ENCODE measurements at regions not wholly inside any gene's neighbourhood (a gene's known extent, or its start where the extent isn't known, plus 50 kb on each side); places are given as distances from the start of the nearest gene placed in this dataset.

GRCh38 chr10:23556727-23557440 lies 118.0 kb downstream of the OTUD1 start:
- no peaks in the 10 kb centered on the region for H3K4me1 Mint-ChIP-seq
- H3K27ac Mint-ChIP-seq, result no peak overlapping the region
- H3K9me3 Mint-ChIP-seq, result peaks cover 16% of the 10 kb centered on the region
- H3K36me3 Mint-ChIP-seq (ENCODE audit: low read depth), result no peaks in the 10 kb centered on the region
- no peak overlapping the region for H3K4me3 Mint-ChIP-seq
- H3K27me3 Mint-ChIP-seq (ENCODE audit: low read depth, poor library complexity), result peaks cover 15% of the 10 kb centered on the region
- TF ChIP-seq, protein P1, sequence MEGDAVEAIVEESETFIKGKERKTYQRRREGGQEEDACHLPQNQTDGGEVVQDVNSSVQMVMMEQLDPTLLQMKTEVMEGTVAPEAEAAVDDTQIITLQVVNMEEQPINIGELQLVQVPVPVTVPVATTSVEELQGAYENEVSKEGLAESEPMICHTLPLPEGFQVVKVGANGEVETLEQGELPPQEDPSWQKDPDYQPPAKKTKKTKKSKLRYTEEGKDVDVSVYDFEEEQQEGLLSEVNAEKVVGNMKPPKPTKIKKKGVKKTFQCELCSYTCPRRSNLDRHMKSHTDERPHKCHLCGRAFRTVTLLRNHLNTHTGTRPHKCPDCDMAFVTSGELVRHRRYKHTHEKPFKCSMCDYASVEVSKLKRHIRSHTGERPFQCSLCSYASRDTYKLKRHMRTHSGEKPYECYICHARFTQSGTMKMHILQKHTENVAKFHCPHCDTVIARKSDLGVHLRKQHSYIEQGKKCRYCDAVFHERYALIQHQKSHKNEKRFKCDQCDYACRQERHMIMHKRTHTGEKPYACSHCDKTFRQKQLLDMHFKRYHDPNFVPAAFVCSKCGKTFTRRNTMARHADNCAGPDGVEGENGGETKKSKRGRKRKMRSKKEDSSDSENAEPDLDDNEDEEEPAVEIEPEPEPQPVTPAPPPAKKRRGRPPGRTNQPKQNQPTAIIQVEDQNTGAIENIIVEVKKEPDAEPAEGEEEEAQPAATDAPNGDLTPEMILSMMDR (IDR thresholded peaks at IDR 0.05), result no peak
- DNase-seq, result no peak

DNA sequence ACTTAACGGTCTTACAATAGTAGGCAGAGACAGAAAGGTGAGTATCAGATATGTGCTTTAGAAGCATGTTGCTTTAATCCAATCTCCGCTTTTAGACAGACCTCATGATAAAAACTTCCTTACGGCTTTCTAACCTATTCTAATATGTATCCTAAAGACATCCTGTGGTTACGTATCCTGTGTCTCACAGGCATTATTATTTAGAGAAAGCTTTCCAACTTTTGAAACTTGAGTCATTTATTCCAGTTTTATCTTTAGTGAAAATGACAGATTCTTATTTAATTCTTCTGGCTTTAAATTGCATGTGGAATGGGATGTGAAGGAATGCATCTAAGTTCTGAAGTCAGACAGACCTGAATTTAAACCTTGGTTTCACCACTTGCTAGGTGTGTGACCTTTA lies 118.9 kb downstream of the OTUD1 start:
- DNase-seq, result no peak
- H3K4me1 Mint-ChIP-seq, result no peaks in the 10 kb centered on the region
- no peak overlapping the region for H3K27ac Mint-ChIP-seq
- H3K9me3 Mint-ChIP-seq, result peaks cover 25% of the 10 kb centered on the region
- peaks cover 15% of the 10 kb centered on the region for H3K27me3 Mint-ChIP-seq (ENCODE audit: low read depth, poor library complexity)
- no peak overlapping the region for H3K4me3 Mint-ChIP-seq
- peaks cover 6% of the 10 kb centered on the region for H3K36me3 Mint-ChIP-seq (ENCODE audit: low read depth)
- TF ChIP-seq, protein P1 (IDR thresholded peaks at IDR 0.05), result no peak

DNA sequence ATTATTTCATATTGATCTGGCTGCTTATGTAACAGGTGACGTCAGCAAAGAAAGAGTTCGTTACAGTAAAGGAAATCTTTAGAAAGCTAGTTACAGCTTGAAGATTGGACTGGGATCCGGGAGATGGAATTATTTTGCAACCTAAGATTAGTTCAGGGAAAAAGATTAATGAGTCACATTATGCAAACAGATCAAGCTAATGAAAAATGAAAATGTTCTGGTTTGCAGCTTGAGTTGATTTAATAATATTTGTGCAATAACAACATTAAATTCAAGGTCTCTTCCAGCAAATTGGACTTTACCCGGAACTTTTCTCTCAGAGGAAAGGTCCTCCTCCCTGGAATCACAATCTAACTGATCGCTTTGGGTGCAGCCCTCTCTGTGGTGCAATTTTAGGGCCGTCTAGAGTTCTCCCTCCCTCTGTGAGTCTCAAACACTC lies 119.5 kb downstream of the OTUD1 start:
- H3K36me3 Mint-ChIP-seq (ENCODE audit: low read depth), result peaks cover 7% of the 10 kb centered on the region
- H3K9me3 Mint-ChIP-seq, result peaks cover 27% of the 10 kb centered on the region
- no peak overlapping the region for H3K4me3 Mint-ChIP-seq
- peaks cover 15% of the 10 kb centered on the region for H3K27me3 Mint-ChIP-seq (ENCODE audit: low read depth, poor library complexity)
- H3K27ac Mint-ChIP-seq, result no peak overlapping the region
- TF ChIP-seq, protein P1 (IDR thresholded peaks at IDR 0.05), result no peak
- no peaks in the 10 kb centered on the region for H3K4me1 Mint-ChIP-seq
- no peak for DNase-seq

GRCh38 chr10:23568996-23569395 lies 130.1 kb downstream of the OTUD1 start:
- peaks cover 49% of the 10 kb centered on the region for H3K9me3 Mint-ChIP-seq
- TF ChIP-seq, protein P1 (IDR thresholded peaks at IDR 0.05), result no peak

DNA sequence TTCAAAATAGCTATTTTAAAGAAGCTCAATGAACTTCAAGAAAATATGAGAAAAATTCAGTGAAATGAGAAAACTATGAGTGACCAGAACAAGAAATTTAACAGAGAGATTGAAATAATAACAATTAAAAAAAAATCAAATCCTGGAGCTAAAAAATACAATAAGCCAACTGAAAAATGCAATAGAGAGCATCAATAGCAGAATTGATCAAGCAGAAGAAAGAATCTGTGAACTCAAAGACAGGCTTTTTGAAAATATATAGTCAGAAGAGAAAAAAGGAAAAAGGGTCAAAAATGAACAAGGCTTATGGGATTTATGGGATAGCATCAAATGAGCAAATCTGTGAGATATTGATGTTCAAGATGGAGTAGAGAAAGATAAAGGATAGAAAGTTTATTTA lies 133.0 kb downstream of the OTUD1 start:
- TF ChIP-seq, protein P1 (IDR thresholded peaks at IDR 0.05), result no peak
- peaks cover 38% of the 10 kb centered on the region for H3K9me3 Mint-ChIP-seq
- H3K4me3 Mint-ChIP-seq, result no peak overlapping the region
- no peak overlapping the region for H3K27ac Mint-ChIP-seq
- peaks cover 9% of the 10 kb centered on the region for H3K27me3 Mint-ChIP-seq (ENCODE audit: low read depth, poor library complexity)
- H3K36me3 Mint-ChIP-seq (ENCODE audit: low read depth), result peaks cover 14% of the 10 kb centered on the region
- no peak for DNase-seq
- H3K4me1 Mint-ChIP-seq, result no peaks in the 10 kb centered on the region

More at GRCh38 chr10:23568996-23569395, 130.1 kb downstream of the OTUD1 start:
- Mint-ChIP-seq H3K36me3 (ENCODE audit: low read depth) (peaks cover 14% of the 10 kb centered on the region), H3K4me3 (no peak overlapping the region), H3K4me1 (no peaks in the 10 kb centered on the region), H3K27ac (no peak overlapping the region), H3K27me3 (ENCODE audit: low read depth, poor library complexity) (peaks cover 13% of the 10 kb centered on the region)
- DNase-seq, result no peak

GRCh38 chr10:23581906-23582450 lies 143.1 kb downstream of the OTUD1 start:
- H3K4me3 Mint-ChIP-seq, result no peak overlapping the region
- no peaks in the 10 kb centered on the region for H3K36me3 Mint-ChIP-seq (ENCODE audit: low read depth)
- TF ChIP-seq, protein P1 (IDR thresholded peaks at IDR 0.05), result no peak
- no peaks in the 10 kb centered on the region for H3K4me1 Mint-ChIP-seq
- H3K27me3 Mint-ChIP-seq (ENCODE audit: low read depth, poor library complexity), result peaks cover 2% of the 10 kb centered on the region
- no peak for DNase-seq
- no peaks in the 10 kb centered on the region for H3K9me3 Mint-ChIP-seq
- H3K27ac Mint-ChIP-seq, result no peak overlapping the region
